H54 (cell line): ENCODE measurements at regions not wholly inside any gene's neighbourhood (a gene's known extent, or its start where the extent isn't known, plus 50 kb on each side); places are given as distances from the start of the nearest gene placed in this dataset.

ENCODE experiments used
- DNase-seq: peaks from one replicate; pipeline ENCODE4 v3.0.0; 2011; ENCODE audit warnings: low spot score, mixed read lengths; ENCODE audit not compliant: insufficient read length
- FAIRE-seq: peaks from 3 replicates; lab custom pipeline; 2011; peaks lifted over from hg19 to GRCh38; lab: Jason Lieb, UNC
- POLR2A ChIP-seq: IDR thresholded peaks from 2 replicates; pipeline ENCODE4 v1.6.1; 2011; ENCODE audit warnings: low read depth, mild to moderate bottlenecking, low read length

GRCh38 chr13:105377452-105377851, 1158.0 kb downstream of the EFNB2 start:
- FAIRE-seq = no peak
- TF ChIP-seq POLR2A = no peak
- DNase-seq = no peak

- no peak for TF ChIP-seq POLR2A
- peak; percentile 75 for FAIRE-seq
Measured at GRCh38 chr13:105370011-105370650, 1165.3 kb downstream of the EFNB2 start.

GRCh38 chr13:105368781-105369180, 1166.7 kb downstream of the EFNB2 start:
- DNase-seq (no peak), FAIRE-seq (no peak)

More at GRCh38 chr13:105370011-105370650, 1165.3 kb downstream of the EFNB2 start:
- DNase-seq = no peak

GRCh38 chr13:105365831-105366230, 1169.6 kb downstream of the EFNB2 start:
- TF ChIP-seq POLR2A = no peak
- DNase-seq (no peak), FAIRE-seq (no peak)

More at GRCh38 chr13:105368781-105369180, 1166.7 kb downstream of the EFNB2 start:
- no peak for TF ChIP-seq POLR2A

GRCh38 chr13:105365021-105365550, 1170.4 kb downstream of the EFNB2 start:
- no peak for FAIRE-seq
- no peak for DNase-seq
- TF ChIP-seq POLR2A = no peak

GRCh38 chr13:105364191-105364590, 1171.3 kb downstream of the EFNB2 start:
- FAIRE-seq (no peak), DNase-seq (no peak)
- no peak for TF ChIP-seq POLR2A

GRCh38 chr13:105363261-105364190, 1171.9 kb downstream of the EFNB2 start:
- DNase-seq (no peak), FAIRE-seq (peak; percentile 85)
- no peak for TF ChIP-seq POLR2A

- FAIRE-seq (no peak), DNase-seq (no peak)
- no peak for TF ChIP-seq POLR2A
Measured at GRCh38 chr13:105353654-105354053, 1181.8 kb downstream of the EFNB2 start.

- no peak for DNase-seq
- FAIRE-seq = peak; percentile 70
- no peak for TF ChIP-seq POLR2A
Measured at GRCh38 chr13:105349082-105349723, 1186.3 kb downstream of the EFNB2 start.

- TF ChIP-seq POLR2A = no peak
- FAIRE-seq (peak; percentile 97), DNase-seq (peak; percentile 30)
Measured at GRCh38 chr13:105346141-105346775, 1189.2 kb downstream of the EFNB2 start.

GRCh38 chr13:105345730-105346129, 1189.7 kb downstream of the EFNB2 start:
- no peak for DNase-seq
- TF ChIP-seq POLR2A = no peak
- no peak for FAIRE-seq

- TF ChIP-seq POLR2A = no peak
- no peak for FAIRE-seq
- DNase-seq = no peak
Measured at GRCh38 chr13:105345131-105345530, 1190.3 kb downstream of the EFNB2 start.

- FAIRE-seq = peak; percentile 64
- no peak for TF ChIP-seq POLR2A
- DNase-seq = no peak
Measured at GRCh38 chr13:105343134-105343806, 1192.2 kb downstream of the EFNB2 start.
